SH-SY5Y (cell line): ENCODE measurements at regions not wholly inside any gene's neighbourhood (a gene's known extent, or its start where the extent isn't known, plus 50 kb on each side); places are given as distances from the start of the nearest gene placed in this dataset.

Experiments
- GATA2 ChIP-seq: IDR thresholded peaks from 2 replicates; pipeline ENCODE4 v1.6.1; 2011; ENCODE audit warnings: mild to moderate bottlenecking, low read depth, low read length
- GATA3 ChIP-seq: IDR thresholded peaks from 2 replicates; pipeline ENCODE4 v1.6.1; 2011; ENCODE audit warnings: low read depth, mild to moderate bottlenecking, low read length, moderate library complexity

GRCh38 chr13:68261105-68261504 lies 1031.0 kb upstream of the PCDH9 start:
- TF ChIP-seq GATA2 (no peak), GATA3 (no peak)
